Stimulated activated CD8-positive, alpha-beta memory T cell treated with anti-CD3 and anti-CD28 coated beads, Interleukin-2, amount 100 ng/mL, for 48 hours (primary cell): ENCODE measurements at regions not wholly inside any gene's neighbourhood (a gene's known extent, or its start where the extent isn't known, plus 50 kb on each side); places are given as distances from the start of the nearest gene placed in this dataset.

Experiments
- DNase-seq, 2 donors: peaks; one replicate each; pipeline ENCODE4 v3.0.0-alpha.2; 2020; ENCODE audit warnings: low read depth in 2 of 2

GRCh38 chr1:164272156-164272555 lies 286.8 kb upstream of the PBX1 start:
- no peak for DNase-seq

- no peak for DNase-seq
These were observed 262.8 kb upstream of the PBX1 start for GRCh38 chr1:164296172-164296571.

GRCh38 chr1:164308101-164308500 lies 250.9 kb upstream of the PBX1 start:
- no peak for DNase-seq

- DNase-seq = no peak
These were observed 248.8 kb upstream of the PBX1 start for GRCh38 chr1:164310166-164310565.

GRCh38 chr1:164311377-164311776 lies 247.6 kb upstream of the PBX1 start:
- no peak for DNase-seq

- DNase-seq = no peak
These were observed 237.9 kb upstream of the PBX1 start for GRCh38 chr1:164320790-164321731.

- no peak for DNase-seq
These were observed 233.2 kb upstream of the PBX1 start for GRCh38 chr1:164325786-164326185.

- no peak for DNase-seq
These were observed 225.6 kb upstream of the PBX1 start for GRCh38 chr1:164333387-164333786.

GRCh38 chr1:164337394-164337793 lies 221.6 kb upstream of the PBX1 start:
- DNase-seq = no peak

- no peak for DNase-seq
These were observed 221.1 kb upstream of the PBX1 start for GRCh38 chr1:164337885-164338284.

GRCh38 chr1:164343189-164343588 lies 215.8 kb upstream of the PBX1 start:
- no peak for DNase-seq

- no peak for DNase-seq
These were observed 211.0 kb upstream of the PBX1 start for GRCh38 chr1:164347980-164348379.

GRCh38 chr1:164356511-164356910 lies 202.5 kb upstream of the PBX1 start:
- DNase-seq = no peak

- no peak for DNase-seq
These were observed 198.7 kb upstream of the PBX1 start for GRCh38 chr1:164360265-164360664.

- no peak for DNase-seq
These were observed 197.1 kb upstream of the PBX1 start for GRCh38 chr1:164361927-164362326.

GRCh38 chr1:164363980-164364379 lies 195.0 kb upstream of the PBX1 start:
- DNase-seq = no peak

GRCh38 chr1:164366014-164366413 lies 193.0 kb upstream of the PBX1 start:
- DNase-seq = no peak

GRCh38 chr1:164369698-164370365 lies 189.2 kb upstream of the PBX1 start:
- no peak for DNase-seq

- no peak for DNase-seq
These were observed 178.1 kb upstream of the PBX1 start for GRCh38 chr1:164380893-164381292.

GRCh38 chr1:164382384-164382783 lies 176.6 kb upstream of the PBX1 start:
- DNase-seq = no peak

GRCh38 chr1:164384262-164384661 lies 174.7 kb upstream of the PBX1 start:
- no peak for DNase-seq

- no peak for DNase-seq
These were observed 141.8 kb upstream of the PBX1 start for GRCh38 chr1:164417016-164417704.

- no peak for DNase-seq
These were observed 135.8 kb upstream of the PBX1 start for GRCh38 chr1:164423136-164423535.
